ENCODE measurements at regions not wholly inside any gene's neighbourhood (a gene's known extent, or its start where the extent isn't known, plus 50 kb on each side); places are given as distances from the start of the nearest gene placed in this dataset.

DNA sequence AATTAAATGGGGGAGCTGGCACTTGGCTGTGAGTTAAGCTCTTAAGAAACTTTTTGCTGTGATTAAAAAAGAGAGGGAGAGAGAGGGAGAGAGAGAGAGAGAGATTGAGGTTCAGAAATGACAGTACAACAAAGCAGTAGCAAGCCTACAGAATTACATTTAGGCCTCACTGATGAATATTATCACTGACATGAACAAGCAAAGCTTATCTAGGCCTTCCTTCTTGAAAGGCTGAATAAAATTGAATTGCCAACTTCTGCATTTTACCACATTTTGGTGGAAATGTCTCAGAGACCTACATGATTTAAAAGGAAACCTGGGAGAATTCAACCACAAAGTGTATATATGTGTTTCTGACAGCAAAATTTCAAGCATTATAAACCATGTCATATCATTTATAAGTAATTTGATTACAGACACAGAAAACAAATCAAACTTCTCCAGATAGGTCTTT lies 530.8 kb downstream of the SOX2 start:
- TF ChIP-seq, protein P1, sequence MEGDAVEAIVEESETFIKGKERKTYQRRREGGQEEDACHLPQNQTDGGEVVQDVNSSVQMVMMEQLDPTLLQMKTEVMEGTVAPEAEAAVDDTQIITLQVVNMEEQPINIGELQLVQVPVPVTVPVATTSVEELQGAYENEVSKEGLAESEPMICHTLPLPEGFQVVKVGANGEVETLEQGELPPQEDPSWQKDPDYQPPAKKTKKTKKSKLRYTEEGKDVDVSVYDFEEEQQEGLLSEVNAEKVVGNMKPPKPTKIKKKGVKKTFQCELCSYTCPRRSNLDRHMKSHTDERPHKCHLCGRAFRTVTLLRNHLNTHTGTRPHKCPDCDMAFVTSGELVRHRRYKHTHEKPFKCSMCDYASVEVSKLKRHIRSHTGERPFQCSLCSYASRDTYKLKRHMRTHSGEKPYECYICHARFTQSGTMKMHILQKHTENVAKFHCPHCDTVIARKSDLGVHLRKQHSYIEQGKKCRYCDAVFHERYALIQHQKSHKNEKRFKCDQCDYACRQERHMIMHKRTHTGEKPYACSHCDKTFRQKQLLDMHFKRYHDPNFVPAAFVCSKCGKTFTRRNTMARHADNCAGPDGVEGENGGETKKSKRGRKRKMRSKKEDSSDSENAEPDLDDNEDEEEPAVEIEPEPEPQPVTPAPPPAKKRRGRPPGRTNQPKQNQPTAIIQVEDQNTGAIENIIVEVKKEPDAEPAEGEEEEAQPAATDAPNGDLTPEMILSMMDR (IDR thresholded peaks at IDR 0.05) = no peak
- no peak for TF ChIP-seq POLR2A (IDR thresholded peaks at IDR 0.05)

All from body of pancreas (tissue), 4 donors.